AG10803 (cell line): ENCODE measurements at regions not wholly inside any gene's neighbourhood (a gene's known extent, or its start where the extent isn't known, plus 50 kb on each side); places are given as distances from the start of the nearest gene placed in this dataset.
"Not testable (repeated sequence)": the region's sequence is repeated elsewhere in the genome, so short reads cannot be mapped to it uniquely, and the experiment has no call there.

ENCODE experiments used
- DNase-seq: peaks from one replicate; pipeline ENCODE4 v3.0.0; 2010; ENCODE audit warnings: low read depth
- H3K4me3 ChIP-seq: 2 replicates; pipeline ENCODE4 v1.5.1; 2011; ENCODE audit warnings: mild to moderate bottlenecking, low read length, control low read depth
- CTCF ChIP-seq: conservative IDR thresholded peaks from 2 replicates; pipeline ENCODE4 v1.5.1; 2011; ENCODE audit warnings: mild to moderate bottlenecking, low read length, control low read depth, inconsistent platforms

- TF ChIP-seq CTCF = no peak
- no peak for DNase-seq
- H3K4me3 ChIP-seq = no peak overlapping the region
Measured at GRCh38 chr6:62819640-62820039, 391.6 kb upstream of the FKBP1C start.

- TF ChIP-seq CTCF = no peak
- H3K4me3 ChIP-seq = no peak overlapping the region
- no peak for DNase-seq
Measured at GRCh38 chr6:62808565-62809293, 402.5 kb upstream of the FKBP1C start.

- no peak for DNase-seq
- no peak for TF ChIP-seq CTCF
- H3K4me3 ChIP-seq = no peak overlapping the region
Measured at GRCh38 chr6:62805431-62805830, 405.8 kb upstream of the FKBP1C start.

GRCh38 chr6:62803094-62803493, 408.2 kb upstream of the FKBP1C start:
- no peak for DNase-seq
- no peak for TF ChIP-seq CTCF
- H3K4me3 ChIP-seq = no peak overlapping the region

- DNase-seq = no peak
- TF ChIP-seq CTCF = no peak
- H3K4me3 ChIP-seq = no peak overlapping the region
Measured at GRCh38 chr6:62797190-62797589, 414.1 kb upstream of the FKBP1C start.

- DNase-seq = no peak
- peak; percentile 35 for TF ChIP-seq CTCF
- no peak overlapping the region for H3K4me3 ChIP-seq
Measured at GRCh38 chr6:62775427-62776022, 435.7 kb upstream of the FKBP1C start.

- not testable (repeated sequence) for DNase-seq, H3K4me3 ChIP-seq
Measured at GRCh38 chr6:62766174-62766573, 445.1 kb upstream of the FKBP1C start.
